ENCODE measurements at regions not wholly inside any gene's neighbourhood (a gene's known extent, or its start where the extent isn't known, plus 50 kb on each side); places are given as distances from the start of the nearest gene placed in this dataset.

GRCh38 chr1:73756817-73757216 is 441.2 kb downstream of the LRRIQ3 start:
- H3K9me3 Mint-ChIP-seq = peaks cover 0 to 2% (median 0%) of the 10 kb centered on the region in 7 donors
- no peaks in the 10 kb centered on the region for H3K79me2 ChIP-seq (ENCODE audit: insufficient read depth, low read length)
- H3K27ac ChIP-seq (ENCODE audit: low read depth in 1 of 2, low read length in 2 of 2) = no peak overlapping the region
- no peaks in the 10 kb centered on the region for H4K20me1 ChIP-seq (ENCODE audit: insufficient read depth, low read length)
- no peak for TF ChIP-seq CTCF (IDR thresholded peaks at IDR 0.05)
- H3K36me3 Mint-ChIP-seq = no peaks in the 10 kb centered on the region
- H3K4me3 Mint-ChIP-seq = no peak overlapping the region
- H3K27me3 ChIP-seq (ENCODE audit: control insufficient read depth in 2 of 2, insufficient read depth in 2 of 2, low read length in 2 of 2) = no peaks in the 10 kb centered on the region
- H3K4me2 ChIP-seq (replicated peaks; ENCODE audit: extremely low read depth, low read length, poor library complexity, severe bottlenecking) = no peak overlapping the region
- DNase-seq = no peak
- no peak overlapping the region for H2AFZ ChIP-seq (ENCODE audit: insufficient read depth, low read depth, low read length, poor library complexity, severe bottlenecking)
- H3K27me3 Mint-ChIP-seq (ENCODE audit: low read depth in 3 of 3) = no peaks in the 10 kb centered on the region
- H3K36me3 ChIP-seq (replicated peaks in 1 of 2; ENCODE audit: control insufficient read depth in 1 of 2, insufficient read depth in 2 of 2, low read length in 2 of 2) = no peaks in the 10 kb centered on the region
- H3K9ac ChIP-seq (ENCODE audit: insufficient read depth, low read length, poor library complexity, severe bottlenecking) = no peak overlapping the region
- H3K27ac Mint-ChIP-seq = no peak overlapping the region
- no peaks in the 10 kb centered on the region for H3K4me1 ChIP-seq (ENCODE audit: control insufficient read depth in 1 of 2, insufficient read depth in 2 of 2, low read length in 2 of 2)
- H3K9me3 ChIP-seq (replicated peaks in 1 of 2; ENCODE audit: control insufficient read depth in 1 of 2, insufficient read depth in 1 of 2, low read length in 2 of 2) = peaks cover 0 to 3% of the 10 kb centered on the region in 2 donors
- H3K4me1 Mint-ChIP-seq = no peaks in the 10 kb centered on the region
- no CpG with 5 or more reads among the region's 2 CpGs for WGBS (ENCODE audit: insufficient coverage)
- no peak overlapping the region for H3K4me3 ChIP-seq (replicated peaks in 1 of 3; ENCODE audit: low read depth in 2 of 3, low read length in 3 of 3)
- intact Hi-C loops (cut with micrococcal nuclease) = no loop called here

- Histone ChIP-seq H3K4me3 (replicated peaks in 1 of 3; ENCODE audit: low read depth in 2 of 3, low read length in 3 of 3) (no peak overlapping the region), H2AFZ (ENCODE audit: insufficient read depth, low read depth, low read length, poor library complexity, severe bottlenecking) (no peak overlapping the region), H4K20me1 (ENCODE audit: insufficient read depth, low read length) (no peaks in the 10 kb centered on the region), H3K9me3 (replicated peaks in 1 of 2; ENCODE audit: control insufficient read depth in 1 of 2, insufficient read depth in 1 of 2, low read length in 2 of 2) (peaks cover 0 to 7% of the 10 kb centered on the region in 2 donors), H3K9ac (ENCODE audit: insufficient read depth, low read length, poor library complexity, severe bottlenecking) (no peak overlapping the region), H3K27me3 (ENCODE audit: control insufficient read depth in 2 of 2, insufficient read depth in 2 of 2, low read length in 2 of 2) (no peaks in the 10 kb centered on the region), H3K4me2 (replicated peaks; ENCODE audit: extremely low read depth, low read length, poor library complexity, severe bottlenecking) (no peak overlapping the region), H3K4me1 (ENCODE audit: control insufficient read depth in 1 of 2, insufficient read depth in 2 of 2, low read length in 2 of 2) (no peaks in the 10 kb centered on the region), H3K27ac (ENCODE audit: low read depth in 1 of 2, low read length in 2 of 2) (no peak overlapping the region), H3K36me3 (replicated peaks in 1 of 2; ENCODE audit: control insufficient read depth in 1 of 2, insufficient read depth in 2 of 2, low read length in 2 of 2) (no peaks in the 10 kb centered on the region), H3K79me2 (ENCODE audit: insufficient read depth, low read length) (no peaks in the 10 kb centered on the region)
- H3K27me3 Mint-ChIP-seq (ENCODE audit: low read depth in 3 of 3) = no peaks in the 10 kb centered on the region
- H3K4me1 Mint-ChIP-seq = no peaks in the 10 kb centered on the region
- no peak for TF ChIP-seq CTCF (IDR thresholded peaks at IDR 0.05)
- DNase-seq = no peak
- no CpG with 5 or more reads among the region's 2 CpGs for WGBS (ENCODE audit: insufficient coverage)
- H3K27ac Mint-ChIP-seq = no peak overlapping the region
- intact Hi-C loops (cut with micrococcal nuclease) = no loop called here
- H3K36me3 Mint-ChIP-seq = no peaks in the 10 kb centered on the region
- no peak overlapping the region for H3K4me3 Mint-ChIP-seq
- peaks cover 0 to 2% (median 0%) of the 10 kb centered on the region in 7 donors for H3K9me3 Mint-ChIP-seq
Measured at GRCh38 chr1:73755649-73756048, 442.3 kb downstream of the LRRIQ3 start.
